Thyroid gland (tissue), 4 donors: ENCODE measurements at regions not wholly inside any gene's neighbourhood (a gene's known extent, or its start where the extent isn't known, plus 50 kb on each side); places are given as distances from the start of the nearest gene placed in this dataset.

ENCODE experiments used
- DNase-seq, 2 donors: peaks; one replicate each; pipeline ENCODE4 v3.0.0-alpha.2; 2019
- H3K27ac ChIP-seq, 3 donors: fragments of 200-600 bp; sonication (generic); 1 replicate in 2 of 3; 2 replicates in 1 of 3; pipeline ENCODE4 v1.5.1; 2016 to 2019; ENCODE audit warnings: mild to moderate bottlenecking in 1 of 3, moderate library complexity in 1 of 3
- H3K27me3 ChIP-seq: fragments of 200-600 bp; sonication (generic); one replicate; pipeline ENCODE4 v1.5.1; 2019
- H3K36me3 ChIP-seq, 2 donors: fragments of 200-600 bp; sonication (generic); one replicate each; pipeline ENCODE4 v1.5.1; 2016 to 2019
- H3K4me1 ChIP-seq, 2 donors: fragments of 200-600 bp; sonication (generic); one replicate each; pipeline ENCODE4 v1.5.1; 2017 to 2019
- H3K4me3 ChIP-seq, 3 donors: fragments of 200-600 bp; sonication (generic); replicated peaks in 1 of 3; 1 replicate in 2 of 3; 2 replicates in 1 of 3; pipeline ENCODE4 v1.5.1; 2016; ENCODE audit warnings: mild to moderate bottlenecking in 1 of 3
- H3K9me3 ChIP-seq: fragments of 200-600 bp; sonication (generic); one replicate; pipeline ENCODE4 v1.5.1; 2017
- CTCF ChIP-seq, 6 experiments: fragments of 200-600 bp in 3 of 6; fragments of 450-650 bp in 3 of 6; sonication (generic) in 3 of 6; IDR thresholded peaks; one replicate each; pipeline ENCODE4 v1.5.1; 2016 to 2019; ENCODE audit warnings: antibody characterized with exemption in 6 of 6, mild to moderate bottlenecking in 2 of 6, inconsistent platforms in 1 of 6, moderate library complexity in 1 of 6
- POLR2A ChIP-seq, 2 donors: fragments of 450-650 bp; IDR thresholded peaks; one replicate each; pipeline ENCODE4 v1.6.1; 2017; ENCODE audit warnings: antibody characterized with exemption in 2 of 2, mild to moderate bottlenecking in 2 of 2, moderate library complexity in 1 of 2
- WGBS, 2 donors: methylation state at CpG; one replicate each; pipeline ENCODE4 v1.1.5; 2017; 5-methylcytosine and 5-hydroxymethylcytosine counted together
- intact Hi-C: fragments of 100-400 bp; cut with DNase I; formaldehyde crosslinking; loops from one replicate; pipeline ENCODE4 v1.15.1; 2023

- Histone ChIP-seq H3K9me3 (no peaks in the 10 kb centered on the region), H3K4me3 (no peak overlapping the region), H3K27me3 (no peaks in the 10 kb centered on the region), H3K27ac (no peak overlapping the region), H3K36me3 (no peaks in the 10 kb centered on the region), H3K4me1 (no peaks in the 10 kb centered on the region)
- intact Hi-C loops, result no loop called here
- DNase-seq, result no peak
- 91 to 93% methylated on average over 2 of the region's 2 CpGs for WGBS, 2 donors
- no peak for TF ChIP-seq CTCF (IDR thresholded peaks at IDR 0.05)
- TF ChIP-seq POLR2A (IDR thresholded peaks at IDR 0.05), result no peak
Measured at GRCh38 chr3:145070795-145071194, 1090.2 kb downstream of the PLOD2 start.

- H3K4me1 ChIP-seq, result no peaks in the 10 kb centered on the region
- H3K27ac ChIP-seq, result no peak overlapping the region
- H3K4me3 ChIP-seq, result no peak overlapping the region
- no peak for DNase-seq
- intact Hi-C loops, result no loop called here
- TF ChIP-seq CTCF (IDR thresholded peaks at IDR 0.05), result no peak
- no peak for TF ChIP-seq POLR2A (IDR thresholded peaks at IDR 0.05)
- H3K27me3 ChIP-seq, result no peaks in the 10 kb centered on the region
- 90 to 94% methylated on average over 2 of the region's 2 CpGs for WGBS, 2 donors
- H3K9me3 ChIP-seq, result no peaks in the 10 kb centered on the region
- H3K36me3 ChIP-seq, result no peaks in the 10 kb centered on the region
Measured at GRCh38 chr3:145079436-145079835, 1081.5 kb downstream of the PLOD2 start.

DNA sequence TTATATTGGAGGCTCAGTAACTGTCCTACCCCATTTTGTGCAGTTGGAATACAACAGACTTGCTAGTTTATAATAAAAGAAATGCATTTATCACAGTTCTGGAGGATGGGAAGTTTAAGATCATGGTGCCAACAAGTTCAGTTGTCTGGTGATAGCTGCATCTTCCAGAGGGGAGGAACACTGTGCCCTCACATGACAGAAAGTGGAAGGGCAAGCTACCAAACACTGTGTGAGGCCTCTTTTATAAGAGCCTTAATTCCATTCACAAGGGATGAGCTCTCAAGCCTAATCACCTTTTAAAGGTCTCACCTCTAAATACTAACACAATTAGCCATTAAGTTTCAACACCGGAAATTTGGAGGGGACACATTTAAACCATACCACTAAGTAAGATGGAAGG, 1073.9 kb downstream of the PLOD2 start:
- no peak overlapping the region for H3K27ac ChIP-seq
- H3K9me3 ChIP-seq, result no peaks in the 10 kb centered on the region
- intact Hi-C loops, result no loop called here
- H3K4me1 ChIP-seq, result no peaks in the 10 kb centered on the region
- TF ChIP-seq POLR2A (IDR thresholded peaks at IDR 0.05) (no peak), CTCF (IDR thresholded peaks at IDR 0.05) (no peak)
- no peak overlapping the region for H3K4me3 ChIP-seq
- H3K27me3 ChIP-seq, result no peaks in the 10 kb centered on the region
- H3K36me3 ChIP-seq, result no peaks in the 10 kb centered on the region
- DNase-seq, result no peak
- WGBS, 2 donors, result 77 to 85% methylated on average over 1 of the region's 1 CpG

DNA sequence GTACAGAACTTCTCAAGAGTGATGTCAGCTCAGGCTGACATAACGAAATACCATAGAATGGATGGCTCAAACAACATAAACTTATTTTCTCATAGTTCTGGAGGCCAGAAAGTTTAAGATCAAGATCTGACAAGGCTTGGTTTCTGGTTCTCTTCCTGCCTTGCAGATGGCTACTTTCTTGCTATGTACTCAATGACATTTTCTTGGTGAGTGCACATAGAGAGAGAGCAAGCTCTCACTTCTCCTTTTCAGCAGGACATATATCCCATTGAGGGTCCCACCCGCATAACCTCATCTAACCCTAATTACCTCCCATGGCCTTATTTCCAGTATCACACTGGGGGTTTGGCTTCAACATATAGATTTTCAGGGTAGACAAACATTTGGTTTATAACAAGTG, 1072.1 kb downstream of the PLOD2 start:
- intact Hi-C loops, result no loop called here
- H3K36me3 ChIP-seq, result no peaks in the 10 kb centered on the region
- 63 to 82% methylated on average over 2 of the region's 2 CpGs for WGBS, 2 donors
- no peaks in the 10 kb centered on the region for H3K9me3 ChIP-seq
- DNase-seq, result no peak
- no peak for TF ChIP-seq CTCF (IDR thresholded peaks at IDR 0.05)
- TF ChIP-seq POLR2A (IDR thresholded peaks at IDR 0.05), result no peak
- no peak overlapping the region for H3K27ac ChIP-seq
- no peaks in the 10 kb centered on the region for H3K4me1 ChIP-seq
- H3K4me3 ChIP-seq, result no peak overlapping the region
- H3K27me3 ChIP-seq, result no peaks in the 10 kb centered on the region

DNA sequence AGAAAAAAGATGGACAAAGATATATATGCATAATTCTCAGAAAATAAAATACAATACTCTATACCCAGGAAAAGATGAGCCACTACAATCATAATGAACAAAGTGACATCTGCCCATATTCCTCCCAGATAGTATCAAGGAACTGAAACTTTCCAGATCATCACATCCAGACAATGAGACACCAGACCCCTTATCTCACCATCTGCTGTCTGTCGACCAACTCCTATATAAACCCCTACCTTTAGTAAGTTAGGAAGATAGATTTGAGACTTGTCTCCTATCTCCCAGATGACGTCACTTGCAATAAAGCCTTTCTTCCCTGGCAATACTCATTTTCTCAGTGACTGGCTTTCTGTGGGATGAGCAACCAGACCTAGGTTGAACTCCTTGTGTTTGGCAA, 1071.6 kb downstream of the PLOD2 start:
- TF ChIP-seq CTCF (IDR thresholded peaks at IDR 0.05) (no peak), POLR2A (IDR thresholded peaks at IDR 0.05) (no peak)
- DNase-seq, result no peak
- H3K4me3 ChIP-seq, result no peak overlapping the region
- H3K9me3 ChIP-seq, result no peaks in the 10 kb centered on the region
- intact Hi-C loops, result no loop called here
- H3K4me1 ChIP-seq, result no peaks in the 10 kb centered on the region
- no peaks in the 10 kb centered on the region for H3K27me3 ChIP-seq
- no peaks in the 10 kb centered on the region for H3K36me3 ChIP-seq
- no peak overlapping the region for H3K27ac ChIP-seq
- 84 to 87% methylated on average over 2 of the region's 2 CpGs for WGBS, 2 donors
